ENCODE measurements at regions not wholly inside any gene's neighbourhood (a gene's known extent, or its start where the extent isn't known, plus 50 kb on each side); places are given as distances from the start of the nearest gene placed in this dataset.

- TF ChIP-seq EZH2phosphoT487 (IDR thresholded peaks at IDR 0.05; ENCODE audit: insufficient read depth, low read depth) = no peak
- no peak for TF ChIP-seq EZH2 (IDR thresholded peaks at IDR 0.05; ENCODE audit: insufficient read depth, poor library complexity, severe bottlenecking)
These were observed 64.2 kb upstream of the FST start for GRCh38 chr5:53416144-53416738.

All from GM23248 (cell line).